ENCODE measurements at regions not wholly inside any gene's neighbourhood (a gene's known extent, or its start where the extent isn't known, plus 50 kb on each side); places are given as distances from the start of the nearest gene placed in this dataset.
"Not testable (repeated sequence)": the region's sequence is repeated elsewhere in the genome, so short reads cannot be mapped to it uniquely, and the experiment has no call there.

DNA sequence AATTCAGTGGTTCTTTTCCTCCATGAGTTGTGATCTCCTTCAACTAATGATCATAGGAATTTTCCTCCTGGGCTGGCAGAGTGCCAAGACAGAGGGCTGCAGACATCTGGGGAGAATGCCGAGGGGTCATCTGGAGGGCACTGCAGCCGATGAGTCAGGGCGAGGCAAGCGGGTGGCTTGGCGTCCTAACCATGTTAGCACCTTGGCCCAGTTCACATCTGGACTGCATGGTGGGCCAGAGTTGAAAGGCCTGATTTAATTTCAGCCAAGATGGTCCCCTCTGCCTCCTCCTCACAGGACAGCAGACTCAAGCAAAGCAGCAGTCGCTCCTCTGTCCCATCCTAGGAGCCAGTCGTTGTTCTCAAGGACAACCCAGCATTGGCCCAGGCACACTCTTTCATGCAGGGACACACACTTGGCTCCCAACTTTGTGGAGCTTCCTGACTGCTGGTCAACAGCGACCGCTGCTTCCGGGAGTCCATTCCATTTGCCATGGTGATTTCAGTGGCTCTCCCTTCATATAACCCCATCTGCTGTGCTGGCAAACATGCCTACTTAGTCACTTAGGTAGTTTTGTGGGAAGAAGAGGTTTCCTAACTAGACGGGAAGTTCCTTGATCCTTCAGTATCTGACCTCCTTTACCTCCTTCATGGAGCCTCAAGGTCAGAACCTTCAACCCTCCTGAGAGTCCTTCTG lies 161.8 kb downstream of the TTC8 start (continued):
- TF ChIP-seq, protein P1, sequence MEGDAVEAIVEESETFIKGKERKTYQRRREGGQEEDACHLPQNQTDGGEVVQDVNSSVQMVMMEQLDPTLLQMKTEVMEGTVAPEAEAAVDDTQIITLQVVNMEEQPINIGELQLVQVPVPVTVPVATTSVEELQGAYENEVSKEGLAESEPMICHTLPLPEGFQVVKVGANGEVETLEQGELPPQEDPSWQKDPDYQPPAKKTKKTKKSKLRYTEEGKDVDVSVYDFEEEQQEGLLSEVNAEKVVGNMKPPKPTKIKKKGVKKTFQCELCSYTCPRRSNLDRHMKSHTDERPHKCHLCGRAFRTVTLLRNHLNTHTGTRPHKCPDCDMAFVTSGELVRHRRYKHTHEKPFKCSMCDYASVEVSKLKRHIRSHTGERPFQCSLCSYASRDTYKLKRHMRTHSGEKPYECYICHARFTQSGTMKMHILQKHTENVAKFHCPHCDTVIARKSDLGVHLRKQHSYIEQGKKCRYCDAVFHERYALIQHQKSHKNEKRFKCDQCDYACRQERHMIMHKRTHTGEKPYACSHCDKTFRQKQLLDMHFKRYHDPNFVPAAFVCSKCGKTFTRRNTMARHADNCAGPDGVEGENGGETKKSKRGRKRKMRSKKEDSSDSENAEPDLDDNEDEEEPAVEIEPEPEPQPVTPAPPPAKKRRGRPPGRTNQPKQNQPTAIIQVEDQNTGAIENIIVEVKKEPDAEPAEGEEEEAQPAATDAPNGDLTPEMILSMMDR (IDR thresholded peaks at IDR 0.05; ENCODE audit: control extremely low read depth in 1 of 3, insufficient read depth in 1 of 3, low read depth in 1 of 3, low read length in 3 of 3), result no peak
- TF ChIP-seq, protein P2, sequence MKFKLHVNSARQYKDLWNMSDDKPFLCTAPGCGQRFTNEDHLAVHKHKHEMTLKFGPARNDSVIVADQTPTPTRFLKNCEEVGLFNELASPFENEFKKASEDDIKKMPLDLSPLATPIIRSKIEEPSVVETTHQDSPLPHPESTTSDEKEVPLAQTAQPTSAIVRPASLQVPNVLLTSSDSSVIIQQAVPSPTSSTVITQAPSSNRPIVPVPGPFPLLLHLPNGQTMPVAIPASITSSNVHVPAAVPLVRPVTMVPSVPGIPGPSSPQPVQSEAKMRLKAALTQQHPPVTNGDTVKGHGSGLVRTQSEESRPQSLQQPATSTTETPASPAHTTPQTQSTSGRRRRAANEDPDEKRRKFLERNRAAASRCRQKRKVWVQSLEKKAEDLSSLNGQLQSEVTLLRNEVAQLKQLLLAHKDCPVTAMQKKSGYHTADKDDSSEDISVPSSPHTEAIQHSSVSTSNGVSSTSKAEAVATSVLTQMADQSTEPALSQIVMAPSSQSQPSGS (IDR thresholded peaks at IDR 0.05; ENCODE audit: low read length), result no peak
- no peak for TF ChIP-seq POU5F1 (IDR thresholded peaks at IDR 0.05; ENCODE audit: low read depth, low read length)
- no peak for TF ChIP-seq RFX5 (IDR thresholded peaks at IDR 0.05; ENCODE audit: borderline replicate concordance, low read depth, low read length)
- no peak for TF ChIP-seq CHD1 (IDR thresholded peaks at IDR 0.05; ENCODE audit: low read depth, low read length)
- no peak for TF ChIP-seq TCF12 (IDR thresholded peaks at IDR 0.05; ENCODE audit: low read depth, low read length)

DNA sequence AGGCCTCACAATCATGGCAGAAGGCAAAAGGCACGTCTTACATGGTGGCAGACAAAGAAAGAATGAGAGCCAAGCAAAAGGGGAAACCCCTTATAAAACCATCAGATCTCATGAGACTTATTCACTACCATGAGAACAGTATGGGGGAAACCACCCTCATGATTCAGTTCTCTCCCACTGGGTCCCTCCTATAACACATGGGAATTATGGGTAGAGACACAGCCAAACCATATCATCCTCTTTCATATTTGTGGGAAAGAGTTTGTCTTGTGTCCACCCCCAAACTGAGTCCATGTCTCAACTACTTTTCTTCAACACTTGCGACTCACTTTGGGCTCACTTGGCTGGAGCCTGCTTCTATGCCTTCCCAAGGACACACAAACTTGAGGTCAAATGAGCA lies 162.5 kb downstream of the TTC8 start:
- not testable (repeated sequence) for H2BK20ac ChIP-seq (ENCODE audit: low read length)

More for the DNA sequence above, 162.5 kb downstream of the TTC8 start:
- FAIRE-seq; H4K20me1 ChIP-seq (replicated peaks in 1 of 2; ENCODE audit: control insufficient read depth in 1 of 2, insufficient read depth in 2 of 2, low read length in 2 of 2); H2AFZ ChIP-seq (ENCODE audit: low read length); H2AK5ac ChIP-seq (ENCODE audit: low read depth, low read length); H3K4me3 ChIP-seq (ENCODE audit: extremely low read depth in 1 of 4, insufficient read depth in 2 of 4, low read depth in 3 of 4, low read length in 4 of 4); H3K79me2 ChIP-seq (ENCODE audit: control insufficient read depth in 1 of 2, insufficient read depth in 2 of 2, low read length in 2 of 2); H3K9me3 ChIP-seq (ENCODE audit: insufficient read depth in 2 of 2, low read depth in 1 of 2, low read length in 1 of 2); H3K36me3 ChIP-seq (ENCODE audit: control insufficient read depth in 2 of 4, insufficient read depth in 4 of 4, low read length in 3 of 4); H3K14ac ChIP-seq (ENCODE audit: insufficient read length); H3K23me2 ChIP-seq (ENCODE audit: low read depth, low read length); H3K9ac ChIP-seq (replicated peaks in 1 of 4; ENCODE audit: extremely low read depth in 1 of 4, low read depth in 3 of 4, low read length in 3 of 4); H4K8ac ChIP-seq (ENCODE audit: extremely low read depth, insufficient read depth, low read length); DNase-seq (ENCODE audit: low read depth in 1 of 2, low spot score in 2 of 2); POLR2A ChIA-PET (ENCODE audit: partially characterized antibody); H3K4me1 ChIP-seq (replicated peaks in 1 of 4; ENCODE audit: control insufficient read depth in 3 of 4, insufficient read depth in 4 of 4, low read length in 3 of 4); H2BK12ac ChIP-seq (ENCODE audit: low read depth, low read length); H3K27ac ChIP-seq (ENCODE audit: low read depth, low read length); H3K18ac ChIP-seq (ENCODE audit: extremely low read depth, low read length); H3K27me3 ChIP-seq (replicated peaks in 1 of 4; ENCODE audit: control insufficient read depth in 3 of 4, extremely low read depth in 1 of 4, insufficient read depth in 3 of 4, low read length in 3 of 4); H4K5ac ChIP-seq (ENCODE audit: insufficient read length, low read depth, low read length); H2BK120ac ChIP-seq (replicated peaks; ENCODE audit: low read depth, low read length); H3K4ac ChIP-seq (replicated peaks; ENCODE audit: insufficient read length, low read depth, low read length); H3K56ac ChIP-seq (replicated peaks; ENCODE audit: insufficient read length, low read depth, low read length); H3K4me2 ChIP-seq (ENCODE audit: insufficient read depth in 1 of 2, low read depth in 2 of 2, low read length in 2 of 2); H4K91ac ChIP-seq (replicated peaks; ENCODE audit: insufficient read length, low read length); H2BK5ac ChIP-seq (ENCODE audit: low read depth, low read length); H3K23ac ChIP-seq (ENCODE audit: insufficient read length); H2BK15ac ChIP-seq (ENCODE audit: low read length); H3K79me1 ChIP-seq (ENCODE audit: low read depth, low read length): not testable (repeated sequence)
- CTCF ChIA-PET (ENCODE audit: partially characterized antibody), result interaction anchor here (1.3 kb wide), 1 partner anchor 26 kb away, joined by 5 read pairs; no protein-coding TSS in a partner anchor
- 93% methylated on average over 2 of the region's 2 CpGs; no CpG with 5 or more reads in 1 of the 2 experiments for WGBS, 2 experiments (ENCODE audit: extremely low coverage in 1 of 2, insufficient coverage in 1 of 2, insufficient read length in 1 of 2, insufficient replicate concordance in 2 of 2, low coverage in 1 of 2, low lambda C conversion rate in 2 of 2, missing lambda C conversion rate in 1 of 2)

Data from H1 (cell line).